K562 (cell line): ENCODE measurements at regions not wholly inside any gene's neighbourhood (a gene's known extent, or its start where the extent isn't known, plus 50 kb on each side); places are given as distances from the start of the nearest gene placed in this dataset.

Source experiments
- ATAC-seq: fragments of 200-7000 bp; cut with Tn5 transposase; 3 replicates; pipeline ENCODE4 v1.9.1; 2020; ENCODE audit warnings: moderate library complexity
- BruUV-seq: library from RNA; stranded (reverse); fragments of 400-500 nt; replicated peaks from 2 replicates; lab custom pipeline; 2021; lab: Mats Ljungman, UMichigan
- CTCF ChIA-PET: fragments of 300-600 bp; formaldehyde crosslinking; extraction: SDS; loops from one replicate; lab custom pipeline; 2021; ENCODE audit warnings: low intra/inter-chr PET ratio; lab: Yijun Ruan, JAX
- POLR2A ChIA-PET: fragments of 300-600, 350-650 bp; sonication (Branson Sonifier 250); formaldehyde crosslinking; extraction: SDS; loops from one replicate; lab custom pipeline; 2021; ENCODE audit warnings: antibody characterized with exemption, inconsistent platforms; lab: Yijun Ruan, JAX
- DNase-seq, 4 experiments: peaks; one replicate each; pipeline versions ENCODE4 v3.0.0 to v3.0.0-alpha.2; 2011 to 2018; ENCODE audit warnings: low spot score in 3 of 4, mixed read lengths in 3 of 4; ENCODE audit errors: extremely low read depth in 1 of 4
- FAIRE-seq: peaks from 2 replicates; lab custom pipeline; 2011; peaks lifted over from hg19 to GRCh38; lab: Jason Lieb, UNC
- H2AFZ ChIP-seq: 2 replicates; pipeline ENCODE4 v1.6.0; 2011; ENCODE audit warnings: low read depth, low read length, control low read depth, inconsistent platforms
- H3K27ac ChIP-seq: fragments of 200-600 bp; 3 replicates; pipeline ENCODE4 v1.8.0; 2011; ENCODE audit warnings: low read depth, mild to moderate bottlenecking, control low read depth, inconsistent platforms, low read length, moderate library complexity, mixed read lengths; ENCODE audit errors: extremely low read depth
- H3K27me3 ChIP-seq, 2 experiments: fragments of 300-600 bp in 1 of 2; 2 replicates in 1 of 2; 3 replicates in 1 of 2; pipeline versions ENCODE4 v1.6.0 to v1.8.0; 2011; ENCODE audit warnings: inconsistent platforms in 2 of 2, low read length in 2 of 2, mild to moderate bottlenecking in 1 of 2, mixed read lengths in 1 of 2, moderate library complexity in 1 of 2; ENCODE audit not compliant: control insufficient read depth in 2 of 2, insufficient read depth in 2 of 2
- H3K36me3 ChIP-seq: fragments of 300-600 bp; 3 replicates; pipeline ENCODE4 v1.8.0; 2011; ENCODE audit warnings: mild to moderate bottlenecking, low read length, inconsistent platforms; ENCODE audit not compliant: control insufficient read depth, insufficient read depth
- H3K4me1 ChIP-seq, 2 experiments: fragments of 200-600 bp in 1 of 2; replicated peaks in 1 of 2; 2 replicates in 1 of 2; 3 replicates in 1 of 2; pipeline versions ENCODE4 v1.5.1 to v1.8.0; 2011; ENCODE audit warnings: inconsistent platforms in 2 of 2, low read length in 2 of 2, mild to moderate bottlenecking in 1 of 2, mixed read lengths in 1 of 2, moderate library complexity in 1 of 2; ENCODE audit not compliant: control insufficient read depth in 2 of 2, insufficient read depth in 2 of 2
- H3K4me2 ChIP-seq: 2 replicates; pipeline ENCODE4 v1.6.1; 2011; ENCODE audit warnings: low read length, control low read depth, inconsistent platforms, mixed read lengths; ENCODE audit not compliant: insufficient read depth
- H3K4me3 ChIP-seq: fragments of 200-600 bp; sonication (generic), shearing (Covaris generic); 2 replicates; pipeline ENCODE4 v1.5.1; 2016; ENCODE audit warnings: control low read depth, inconsistent platforms
- H3K79me2 ChIP-seq: fragments of 200-600 bp; 3 replicates; pipeline ENCODE4 v1.8.0; 2011; ENCODE audit warnings: low read length, inconsistent platforms; ENCODE audit not compliant: control insufficient read depth, insufficient read depth
- H3K9ac ChIP-seq, 2 experiments: 2 replicates each; pipeline versions ENCODE4 v1.6.0 to v1.6.1; 2011; ENCODE audit warnings: low read depth in 2 of 2, low read length in 2 of 2, control low read depth in 1 of 2, inconsistent platforms in 1 of 2, mild to moderate bottlenecking in 1 of 2, mixed read lengths in 1 of 2; ENCODE audit not compliant: insufficient read depth in 1 of 2
- H3K9me1 ChIP-seq: one replicate; pipeline ENCODE4 v1.6.0; 2011; ENCODE audit warnings: inconsistent platforms, mild to moderate bottlenecking, low read length, moderate library complexity; ENCODE audit not compliant: control insufficient read depth, insufficient read depth
- H3K9me3 ChIP-seq: replicated peaks from 2 replicates; pipeline ENCODE4 v1.5.1; 2011; ENCODE audit warnings: low read depth, low read length, inconsistent platforms; ENCODE audit not compliant: control insufficient read depth, insufficient read depth
- H4K20me1 ChIP-seq: replicated peaks from 2 replicates; pipeline ENCODE4 v1.6.1; 2011; ENCODE audit warnings: low read length, inconsistent platforms, mixed read lengths; ENCODE audit not compliant: control insufficient read depth, insufficient read depth
- BCLAF1 ChIP-seq, 2 experiments: fragments of 450-650 bp in 1 of 2; IDR thresholded peaks; 2 replicates each; pipeline ENCODE4 v1.6.1; 2011 to 2017; ENCODE audit warnings: low read depth in 2 of 2, antibody characterized with exemption in 1 of 2, borderline replicate concordance in 1 of 2, low read length in 1 of 2, mild to moderate bottlenecking in 1 of 2, mixed read lengths in 1 of 2; ENCODE audit not compliant: control insufficient read depth in 1 of 2
- CAMTA2 ChIP-seq: fragments of 250-450 bp; sonication (Bioruptor Pico); conservative IDR thresholded peaks from 2 replicates; pipeline ENCODE4 v1.5.1; 2022
- DPF2 ChIP-seq: fragments of 450-650 bp; IDR thresholded peaks from 2 replicates; pipeline ENCODE4 v1.6.1; 2016
- HNRNPH1 ChIP-seq: fragments of 200-400 bp; formaldehyde crosslinking; optimal IDR thresholded peaks from 2 replicates; pipeline ENCODE3; 2017; ENCODE audit warnings: low read depth, mild to moderate bottlenecking, low read length, moderate library complexity
- KAT8 ChIP-seq: fragments of 450-650 bp; IDR thresholded peaks from 2 replicates; pipeline ENCODE4 v1.6.1; 2016; ENCODE audit warnings: low read depth, mild to moderate bottlenecking
- MTA1 ChIP-seq: fragments of 450-650 bp; IDR thresholded peaks from 2 replicates; pipeline ENCODE4 v1.6.1; 2017; ENCODE audit warnings: borderline replicate concordance
- NONO ChIP-seq, 2 experiments: fragments of 200-400 bp in 1 of 2; fragments of 450-650 bp in 1 of 2; formaldehyde crosslinking in 1 of 2; IDR thresholded peaks; 2 replicates each; pipeline ENCODE4 v1.6.1; 2017; ENCODE audit warnings: low read depth in 2 of 2, mild to moderate bottlenecking in 2 of 2, moderate library complexity in 2 of 2, low read length in 1 of 2
- RBM25 ChIP-seq: fragments of 200-400 bp; formaldehyde crosslinking; IDR thresholded peaks from 2 replicates; pipeline ENCODE4 v1.6.1; 2018; ENCODE audit warnings: low read length, low read depth, moderate library complexity; ENCODE audit not compliant: severe bottlenecking
- SAFB ChIP-seq: fragments of 200-400 bp; formaldehyde crosslinking; IDR thresholded peaks from 2 replicates; pipeline ENCODE4 v1.6.1; 2017; ENCODE audit warnings: low read depth, low read length, borderline replicate concordance
- ZNF253 ChIP-seq: fragments of 250-450 bp; sonication (Bioruptor Pico); conservative IDR thresholded peaks from 2 replicates; pipeline ENCODE4 v1.6.1; 2021; ENCODE audit warnings: mild to moderate bottlenecking
- ZNF589 ChIP-seq: fragments of 200-800 bp; sonication (Bioruptor generic); IDR thresholded peaks from 2 replicates; pipeline ENCODE4 v1.6.1; 2016; ENCODE audit warnings: low read depth, missing genetic modification characterization, missing compliant biosample characterization
- WGBS: fragments of 100-300 bp; shearing (Covaris generic); methylation state at CpG from one replicate; pipeline ENCODE4 v1.1.6; 2016; ENCODE audit warnings: low coverage, mixed read lengths; ENCODE audit not compliant: insufficient coverage; ENCODE audit errors: missing lambda C conversion rate; 5-methylcytosine and 5-hydroxymethylcytosine counted together
- in situ Hi-C: fragments of 300-500 bp; cut with MboI; formaldehyde crosslinking; loops from 4 replicates; pipeline ENCODE4 v1.15.0; 2018; ENCODE audit warnings: inconsistent platforms, mixed read lengths
- intact Hi-C: fragments of 100-400 bp; cut with micrococcal nuclease; formaldehyde crosslinking; loops from 2 replicates; pipeline ENCODE4 v1.14.2; 2022

- ATAC-seq = no peak
- CTCF ChIA-PET = no interaction called here
- Histone ChIP-seq H3K36me3 (no peaks in the 10 kb centered on the region), H3K4me3 (no peak overlapping the region), H3K27me3 (no peaks in the 10 kb centered on the region), H3K79me2 (no peaks in the 10 kb centered on the region), H3K9me3 (no peaks in the 10 kb centered on the region; the same call in 1 of the 2 replicates), H2AFZ (no peak overlapping the region), H3K9me1 (no peaks in the 10 kb centered on the region), H3K9ac (no peak overlapping the region), H3K4me2 (no peak overlapping the region), H4K20me1 (no peaks in the 10 kb centered on the region), H3K27ac (no peak overlapping the region), H3K4me1 (no peaks in the 10 kb centered on the region)
- in situ Hi-C loops (no loop called here), intact Hi-C loops (no loop called here)
- TF ChIP-seq CAMTA2 (CRISPR knock-in tag) (no peak), SAFB (no peak), MTA1 (no peak), BCLAF1 (IDR thresholded peaks at IDR 0.05; ENCODE audit: borderline replicate concordance in 1 of 2, control insufficient read depth in 1 of 2, low read depth in 2 of 2, low read length in 1 of 2) (no peak), ZNF589 (CRISPR knock-in tag) (no peak), NONO (IDR thresholded peaks at IDR 0.05; ENCODE audit: low read depth in 2 of 2, low read length in 1 of 2) (no peak), RBM25 (no peak), HNRNPH1 (no peak), KAT8 (no peak), DPF2 (no peak), ZNF253 (no peak)
- no peak for FAIRE-seq
- 0% methylated on average over 1 of the region's 1 CpG for WGBS
- DNase-seq = no peak
- POLR2A ChIA-PET = no interaction called here
- BruUV-seq = no TSS peak
These were observed 521.5 kb downstream of the SLITRK6 start for GRCh38 chr13:85277748-85278147.
